ENCODE measurements at regions not wholly inside any gene's neighbourhood (a gene's known extent, or its start where the extent isn't known, plus 50 kb on each side); places are given as distances from the start of the nearest gene placed in this dataset.
"Not testable (repeated sequence)": the region's sequence is repeated elsewhere in the genome, so short reads cannot be mapped to it uniquely, and the experiment has no call there.

DNA sequence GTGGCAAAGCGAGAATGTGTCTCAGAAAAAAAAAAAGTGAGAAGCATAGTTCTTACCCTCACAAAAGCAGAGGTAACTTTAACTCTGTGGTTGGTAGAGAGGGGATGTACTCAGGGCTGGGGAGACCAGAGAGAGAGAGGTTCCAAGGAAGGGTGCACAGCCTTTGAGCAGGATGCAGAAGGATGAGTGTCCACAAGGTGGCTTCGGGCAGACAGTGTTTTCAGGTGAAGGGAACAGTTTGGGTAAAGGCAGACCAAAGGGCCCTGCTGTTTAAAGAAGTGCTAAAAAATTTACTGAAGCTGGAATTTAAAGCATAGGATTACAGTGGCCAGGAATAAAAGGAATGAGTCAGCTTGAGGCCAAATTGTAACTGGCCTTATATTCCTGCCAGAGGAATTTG, 2240.6 kb downstream of the EPHA3 start:
- DNase-seq = not testable (repeated sequence)

DNA sequence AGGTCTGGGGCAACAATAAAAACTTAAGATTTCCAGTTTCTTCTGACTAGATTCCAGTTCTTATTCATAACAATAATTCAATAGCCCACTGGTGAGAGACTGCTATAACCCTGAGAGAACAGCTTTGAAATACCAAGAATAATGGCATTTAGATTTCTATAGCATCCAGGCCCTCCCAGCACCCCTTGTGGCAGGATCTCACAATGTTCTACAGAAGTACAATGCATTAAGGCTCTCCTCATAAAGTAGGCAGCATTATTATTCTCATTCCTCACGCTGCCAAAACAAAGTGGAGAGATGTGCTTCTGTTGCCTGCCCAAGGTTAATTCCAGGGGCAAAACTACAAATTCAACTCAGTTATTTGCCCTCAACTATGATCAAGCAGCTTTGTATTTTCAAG, 2241.7 kb downstream of the EPHA3 start:
- DNase-seq = not testable (repeated sequence)

DNA sequence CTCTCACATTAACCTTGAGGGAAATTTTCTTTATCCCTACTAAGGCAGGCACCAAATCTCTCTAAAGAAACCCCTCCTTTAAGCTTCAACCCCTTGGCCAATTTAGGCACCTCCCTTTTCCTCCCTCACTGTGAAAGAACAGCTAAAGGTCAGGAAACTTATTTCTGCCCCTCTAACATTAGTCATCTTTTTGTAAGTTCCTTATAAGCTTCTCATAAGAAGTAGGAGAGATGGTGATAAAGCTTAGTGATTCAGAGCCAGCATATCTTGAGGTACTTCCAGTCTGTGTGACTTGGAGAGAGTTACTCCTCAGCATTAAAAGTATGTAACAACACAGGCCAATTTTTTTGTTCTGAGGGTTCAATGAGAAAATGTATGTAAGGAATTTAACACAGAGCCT, 2244.7 kb downstream of the EPHA3 start:
- DNase-seq = not testable (repeated sequence)

DNA sequence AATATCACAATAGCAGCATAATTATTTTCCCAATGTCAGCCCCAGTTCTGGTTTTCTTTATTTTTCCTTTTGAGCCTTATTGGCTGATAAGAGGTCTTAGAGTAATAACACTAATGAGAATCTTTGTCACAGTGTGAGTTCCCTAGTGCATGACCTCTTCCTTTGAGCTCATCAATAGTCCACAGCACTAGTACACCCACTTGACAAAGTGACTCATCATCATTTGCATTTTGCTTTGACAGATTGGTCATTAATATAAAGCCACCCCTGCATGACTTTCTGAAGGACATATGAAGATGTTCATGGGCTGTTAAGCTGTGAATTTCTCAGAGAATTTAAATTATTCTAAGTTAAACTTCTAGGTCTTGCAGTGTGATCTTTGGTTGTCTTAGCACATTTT, 2251.9 kb downstream of the EPHA3 start:
- DNase-seq = not testable (repeated sequence)

DNA sequence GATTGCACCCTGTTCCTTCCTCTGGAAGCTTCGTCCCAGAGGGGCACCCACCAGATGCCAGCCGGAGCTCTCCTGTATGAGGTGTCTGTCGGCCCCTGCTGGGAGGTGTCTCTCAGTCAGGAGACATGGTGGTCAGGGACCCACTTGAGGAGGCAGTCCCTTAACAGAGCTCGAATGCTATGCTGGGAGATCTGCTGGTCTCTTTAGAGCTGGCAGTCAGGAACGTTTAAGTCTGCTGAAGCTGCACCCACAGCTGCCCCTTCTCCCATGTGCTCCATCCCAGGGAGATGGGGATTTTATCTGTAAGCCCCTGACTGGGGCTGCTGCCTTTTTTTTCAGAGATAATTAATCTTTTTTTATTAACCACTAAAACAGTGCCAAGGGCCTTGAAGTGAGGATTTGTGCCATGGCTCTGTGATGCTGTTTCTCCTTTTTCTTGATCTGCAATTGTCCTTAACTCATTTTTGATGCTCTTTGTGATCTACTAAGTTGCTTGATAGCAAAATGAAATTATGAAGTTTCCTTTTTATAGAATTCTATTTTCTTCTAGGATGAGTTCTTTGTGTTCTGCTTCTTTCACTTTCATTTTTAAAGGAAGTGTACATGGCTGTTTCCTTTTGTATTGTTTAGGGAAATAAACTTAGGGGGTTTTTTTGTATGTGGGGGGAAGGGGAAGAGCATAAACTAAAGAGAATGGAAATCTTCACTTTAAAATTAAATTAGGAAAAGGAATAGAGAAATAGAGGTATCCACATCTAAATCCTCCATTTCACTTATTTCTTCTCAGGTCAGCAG, 2275.9 kb downstream of the EPHA3 start:
- not testable (repeated sequence) for DNase-seq

DNA sequence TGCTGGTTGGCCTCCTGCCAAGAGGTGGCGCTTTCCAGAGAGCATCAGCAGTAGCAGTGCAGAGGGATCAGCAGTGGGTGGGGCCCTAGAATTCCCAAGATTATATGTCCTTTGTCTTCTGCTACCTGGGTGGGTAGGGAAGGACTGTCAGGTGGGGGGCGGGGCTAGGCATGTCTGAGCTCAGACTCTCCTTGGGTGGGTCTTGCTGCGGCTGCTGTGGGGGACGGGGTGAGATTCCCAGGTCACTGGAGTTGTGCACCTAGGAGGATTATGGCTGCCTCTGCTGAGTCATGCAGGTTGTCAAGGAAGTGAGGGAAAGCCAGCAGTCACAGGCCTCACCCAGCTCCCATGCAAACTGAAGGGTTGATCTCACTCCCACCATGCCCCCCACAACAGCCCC, 2296.5 kb downstream of the EPHA3 start:
- not testable (repeated sequence) for DNase-seq

DNA sequence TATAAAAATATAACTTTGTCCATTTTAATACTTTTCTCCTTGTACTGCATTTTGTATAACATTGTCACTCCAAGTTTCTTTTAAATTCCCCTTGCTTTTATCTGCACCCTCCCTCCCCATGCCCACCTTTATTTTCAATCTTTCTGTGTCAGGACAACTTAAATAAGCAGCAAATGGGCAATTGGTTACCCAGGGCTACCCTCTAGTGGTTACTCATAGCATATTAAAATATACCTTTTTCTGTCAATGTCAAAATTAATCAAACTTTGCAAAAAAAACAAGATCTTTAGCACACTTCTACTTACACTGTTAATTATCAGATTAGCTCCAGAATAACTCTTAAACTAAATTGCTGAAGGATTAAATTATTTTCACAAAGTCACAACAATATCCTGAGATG, 2334.6 kb downstream of the EPHA3 start:
- DNase-seq = not testable (repeated sequence)

DNA sequence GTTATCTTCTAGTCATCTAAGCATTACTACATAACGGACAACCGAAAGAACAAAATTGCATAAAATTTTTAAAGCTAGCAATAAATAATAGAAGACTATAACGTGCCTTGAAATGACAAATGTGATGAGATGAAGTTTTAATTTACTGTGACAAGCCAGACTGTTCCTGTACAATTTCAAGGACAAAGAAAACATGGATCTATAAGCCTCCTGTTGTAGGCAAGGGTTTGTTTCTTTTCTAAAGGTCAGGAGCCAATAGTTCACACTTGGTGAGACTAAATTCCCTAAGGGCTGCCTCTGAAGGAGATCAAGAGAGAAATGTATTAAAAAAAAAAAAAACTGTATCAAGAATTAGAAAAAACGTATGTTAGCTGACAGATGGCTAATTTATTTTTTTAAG, 2335.1 kb downstream of the EPHA3 start:
- not testable (repeated sequence) for DNase-seq

DNA sequence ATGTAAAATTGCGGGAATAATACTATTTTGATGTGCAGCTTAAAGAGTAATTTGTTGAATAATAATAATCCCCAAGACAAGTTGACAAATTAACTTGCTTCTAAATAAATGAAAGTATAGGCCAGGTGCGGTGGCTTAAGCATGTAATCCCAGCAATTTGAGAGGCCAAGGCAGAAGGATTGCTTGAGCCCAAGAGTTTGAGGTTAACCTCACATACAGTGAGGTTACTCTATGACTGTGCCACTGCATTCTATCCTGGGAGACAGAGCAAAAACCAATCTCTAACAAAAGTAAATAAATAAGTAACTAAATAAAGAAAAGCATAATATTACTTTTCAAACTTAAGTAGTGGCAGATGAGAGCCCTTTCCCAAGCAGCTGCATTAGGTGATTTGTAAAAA, 2341.0 kb downstream of the EPHA3 start:
- DNase-seq = not testable (repeated sequence)

DNA sequence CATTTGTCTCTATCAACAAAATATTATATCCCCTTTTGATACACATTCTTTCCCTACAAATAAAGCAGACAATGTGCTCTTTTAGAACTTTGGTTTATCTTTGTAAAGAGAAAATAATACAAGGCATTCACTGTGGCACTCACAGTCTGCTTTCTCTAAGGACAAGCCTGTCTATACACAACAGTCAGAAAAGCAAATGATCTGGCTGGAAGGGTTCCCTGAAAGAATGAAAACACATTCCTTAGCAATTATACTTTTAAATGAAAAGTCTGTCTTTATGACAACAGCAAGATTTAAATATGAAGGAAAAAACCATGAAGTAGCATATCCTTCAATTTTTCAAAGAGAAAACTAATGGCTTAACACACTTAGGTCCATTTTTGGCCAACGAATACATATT, 2359.1 kb downstream of the EPHA3 start:
- DNase-seq = not testable (repeated sequence)

DNA sequence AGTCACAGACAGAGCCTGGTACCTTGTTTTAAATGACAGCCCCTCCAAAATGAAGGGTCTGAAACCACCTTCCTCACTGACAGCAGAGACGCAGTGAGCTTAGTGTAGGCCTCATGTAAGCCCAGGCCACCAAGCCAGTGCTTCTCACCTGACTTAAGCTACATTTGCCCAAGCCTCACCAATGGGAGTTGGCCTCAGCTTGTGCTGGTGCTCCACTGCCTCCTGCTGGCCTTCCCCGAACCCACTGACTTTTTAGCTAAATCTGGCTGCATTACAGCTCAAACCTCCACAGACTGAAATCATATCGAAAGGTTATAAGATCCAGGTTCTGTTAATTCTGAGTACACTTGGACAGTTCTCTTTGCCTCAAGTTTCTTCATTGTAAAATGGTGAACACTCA, 2361.8 kb downstream of the EPHA3 start:
- not testable (repeated sequence) for DNase-seq

DNA sequence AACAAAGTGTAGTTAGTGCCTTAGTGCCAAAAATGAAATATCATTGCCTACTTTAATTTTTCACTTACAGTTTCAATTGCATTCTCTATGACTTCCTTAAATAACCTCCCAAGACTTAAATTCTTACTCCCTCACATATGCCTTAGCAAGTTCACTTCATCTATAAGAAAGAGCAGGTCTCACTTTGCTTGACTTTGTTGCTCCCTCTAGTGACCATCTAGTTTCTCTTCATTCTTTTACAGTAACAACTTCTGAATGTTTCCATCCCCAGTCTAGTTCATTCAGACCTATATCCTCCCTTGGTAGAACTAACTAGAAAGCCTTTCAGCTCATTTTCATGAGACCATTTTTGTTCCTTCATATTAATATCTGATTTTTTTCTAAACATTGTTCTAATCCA, 2377.6 kb downstream of the EPHA3 start:
- not testable (repeated sequence) for DNase-seq

DNA sequence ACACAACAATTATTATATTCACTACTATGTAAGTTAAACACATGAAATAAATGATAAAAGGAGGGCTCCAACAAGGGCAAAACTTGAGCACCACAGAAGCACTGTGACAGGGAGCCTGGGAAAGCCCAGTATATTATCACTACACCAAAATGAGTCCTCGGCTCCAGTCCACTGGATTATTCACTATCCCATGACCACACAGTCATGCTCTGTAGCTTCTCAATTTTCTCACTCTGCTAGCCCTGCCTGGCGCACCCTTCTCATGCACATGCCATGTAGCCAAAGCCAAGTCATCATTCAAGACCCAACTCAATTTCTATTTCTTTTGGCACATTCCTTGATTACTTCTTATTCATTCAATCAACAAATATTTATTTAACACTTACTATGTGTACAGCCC, 2378.5 kb downstream of the EPHA3 start:
- DNase-seq = not testable (repeated sequence)

DNA sequence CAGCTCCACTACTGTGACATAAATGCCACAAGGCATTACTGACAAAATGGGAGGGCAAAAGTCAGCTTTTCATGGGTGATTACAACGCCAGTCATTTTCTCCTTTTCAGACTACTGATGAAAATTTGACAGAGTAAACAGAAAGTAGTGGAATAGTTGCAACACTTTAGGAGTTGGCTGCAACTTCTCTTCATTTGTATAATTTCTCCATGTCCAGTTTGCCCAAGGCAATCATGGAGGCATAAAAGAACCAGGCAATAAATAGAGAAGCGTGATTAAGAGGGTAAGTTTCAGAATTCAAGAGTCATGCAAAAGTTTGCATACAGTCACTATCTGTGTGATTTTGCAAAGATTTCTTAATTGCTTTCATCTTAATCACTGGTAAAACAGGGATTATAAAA, 2390.3 kb downstream of the EPHA3 start:
- DNase-seq = peak; percentile 9

DNA sequence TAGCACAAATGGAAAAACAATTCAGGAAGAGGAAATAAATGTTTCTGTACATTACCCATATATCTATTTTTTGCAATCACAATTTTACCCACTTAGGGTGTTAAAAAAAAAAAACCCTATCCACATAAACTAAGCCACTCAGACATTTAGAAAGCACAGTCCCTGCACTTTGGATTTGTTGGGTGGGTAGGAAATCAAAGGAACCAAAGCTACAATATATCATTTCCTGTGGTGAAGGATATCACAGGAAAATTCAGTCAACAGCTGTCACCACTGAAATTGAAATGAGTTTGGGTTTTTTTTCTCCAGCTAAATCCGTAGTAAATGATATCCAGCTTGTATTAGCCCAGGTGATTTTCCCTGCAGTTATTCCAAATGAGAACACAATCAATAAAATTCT, 2392.4 kb downstream of the EPHA3 start:
- not testable (repeated sequence) for DNase-seq

DNA sequence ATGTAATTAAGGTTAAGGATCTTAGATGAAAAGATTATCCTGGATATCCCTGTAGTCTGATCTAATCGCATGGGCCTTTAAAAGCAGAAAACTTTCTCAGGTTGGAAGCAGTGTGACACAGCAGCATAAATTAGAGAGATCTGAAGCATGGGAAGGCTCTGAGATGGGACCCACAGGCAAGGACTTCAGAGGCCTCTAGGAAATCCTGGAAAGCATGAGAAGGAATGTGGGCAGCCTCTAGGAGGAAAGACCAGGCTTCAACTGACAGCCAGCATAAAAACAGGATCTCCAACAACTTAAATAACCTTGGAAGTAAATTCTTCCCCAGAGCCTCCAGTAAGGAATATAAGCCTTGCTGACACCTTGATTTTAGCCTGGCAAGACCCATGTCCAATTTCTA, 2397.5 kb downstream of the EPHA3 start:
- not testable (repeated sequence) for DNase-seq
